Spleen (tissue), 11 donors: ENCODE measurements at regions not wholly inside any gene's neighbourhood (a gene's known extent, or its start where the extent isn't known, plus 50 kb on each side); places are given as distances from the start of the nearest gene placed in this dataset.

ENCODE experiments used
- DNase-seq: peaks from one replicate; pipeline ENCODE4 v3.0.0-alpha.2; 2020
- H3K27ac ChIP-seq, 8 donors: fragments of 200-600 bp; sonication (generic) in 7 of 8; 1 replicate in 4 of 8; 2 replicates in 4 of 8; pipeline versions ENCODE4 v1.5.0 to v1.8.0; 2016 to 2021; ENCODE audit warnings: inconsistent platforms in 4 of 8, mild to moderate bottlenecking in 4 of 8, moderate library complexity in 1 of 8
- H3K27me3 ChIP-seq, 7 donors: fragments of 200-600 bp; sonication (generic) in 6 of 7; replicated peaks in 1 of 7; 1 replicate in 4 of 7; 2 replicates in 3 of 7; pipeline versions ENCODE4 v1.5.0 to v1.8.0; 2016 to 2021; ENCODE audit warnings: inconsistent platforms in 3 of 7, mild to moderate bottlenecking in 1 of 7
- H3K36me3 ChIP-seq, 6 donors: fragments of 200-600 bp; sonication (generic) in 5 of 6; 1 replicate in 4 of 6; 2 replicates in 2 of 6; pipeline versions ENCODE4 v1.5.0 to v1.8.0; 2016 to 2021; ENCODE audit warnings: inconsistent platforms in 2 of 6
- H3K4me1 ChIP-seq, 6 donors: fragments of 200-600 bp; sonication (generic) in 5 of 6; 1 replicate in 3 of 6; 2 replicates in 3 of 6; pipeline versions ENCODE4 v1.5.0 to v1.8.0; 2016 to 2021; ENCODE audit warnings: inconsistent platforms in 3 of 6
- H3K4me3 ChIP-seq, 8 donors: fragments of 200-600 bp; sonication (generic) in 7 of 8; 1 replicate in 4 of 8; 2 replicates in 4 of 8; pipeline versions ENCODE4 v1.5.0 to v1.8.0; 2016 to 2021; ENCODE audit warnings: inconsistent platforms in 4 of 8, mild to moderate bottlenecking in 4 of 8, moderate library complexity in 2 of 8
- H3K9me3 ChIP-seq, 8 donors: fragments of 200-600 bp; sonication (generic) in 7 of 8; 1 replicate in 4 of 8; 2 replicates in 4 of 8; pipeline versions ENCODE4 v1.5.0 to v1.8.0; 2016 to 2021; ENCODE audit warnings: inconsistent platforms in 4 of 8
- CTCF ChIP-seq, 11 experiments: fragments of 200-600 bp in 7 of 11; fragments of 450-650 bp in 4 of 11; sonication (generic) in 4 of 11; IDR thresholded peaks in 8 of 11; conservative IDR thresholded peaks in 3 of 11; 1 replicate in 7 of 11; 2 replicates in 4 of 11; pipeline versions ENCODE4 v1.4.0 to v1.8.0; 2016 to 2021; ENCODE audit warnings: antibody characterized with exemption in 11 of 11, inconsistent platforms in 4 of 11, mild to moderate bottlenecking in 1 of 11
- POLR2A ChIP-seq, 3 donors: fragments of 450-650 bp; IDR thresholded peaks; one replicate each; pipeline ENCODE4 v1.5.1; 2017; ENCODE audit warnings: antibody characterized with exemption in 3 of 3, mild to moderate bottlenecking in 1 of 3
- POLR2AphosphoS5 ChIP-seq, 3 donors: sonication (generic); formaldehyde crosslinking; IDR thresholded peaks; one replicate each; pipeline ENCODE4 v1.5.1; 2017; ENCODE audit warnings: antibody characterized with exemption in 3 of 3
- WGBS, 5 donors: extraction: QIAGEN DNeasy Blood & Tissue Kit in 3 of 5; methylation state at CpG; one replicate each; pipeline versions ENCODE4 v1.1.5 to v1.1.7; 2013 to 2018; 5-methylcytosine and 5-hydroxymethylcytosine counted together
- intact Hi-C: fragments of 100-400 bp; cut with DNase I; formaldehyde crosslinking; loops from one replicate; pipeline ENCODE4 v1.15.0; 2023; ENCODE audit warnings: low total_unique reads
- donor health status: healthy with polysubstance abuse.
- donor health status: DM: no; HTN: no; CAD: no; lungs with moderate emphysema.
- donor health status: DM: no; HTN: no; CAD: no.
- donor health status: Bipolar disorder and iron deficiency.
- donor health status: healthy.
- donor health status: DM: no; HTN: no; CAD: no.
- donor health status: DM: yes; HTN: yes; CAD: no.

- no peaks in the 10 kb centered on the region for H3K36me3 ChIP-seq
- DNase-seq = no peak
- H3K27ac ChIP-seq = no peak overlapping the region
- no peak for TF ChIP-seq CTCF (IDR thresholded peaks at IDR 0.05 in 8 of 11, conservative IDR thresholded peaks at IDR 0.05 in 3 of 11)
- TF ChIP-seq POLR2AphosphoS5 (IDR thresholded peaks at IDR 0.05) = no peak
- TF ChIP-seq POLR2A (IDR thresholded peaks at IDR 0.05) = no peak
- H3K9me3 ChIP-seq = no peaks in the 10 kb centered on the region
- no peak overlapping the region for H3K4me3 ChIP-seq
- intact Hi-C loops = no loop called here
- 69 to 82% (median 79%) methylated on average over 5 of the region's 5 CpGs for WGBS, 5 donors
- H3K4me1 ChIP-seq = no peaks in the 10 kb centered on the region
- H3K27me3 ChIP-seq = no peaks in the 10 kb centered on the region
These were observed 113.2 kb downstream of the PALM2AKAP2 start for GRCh38 chr9:109893241-109893640.

DNA sequence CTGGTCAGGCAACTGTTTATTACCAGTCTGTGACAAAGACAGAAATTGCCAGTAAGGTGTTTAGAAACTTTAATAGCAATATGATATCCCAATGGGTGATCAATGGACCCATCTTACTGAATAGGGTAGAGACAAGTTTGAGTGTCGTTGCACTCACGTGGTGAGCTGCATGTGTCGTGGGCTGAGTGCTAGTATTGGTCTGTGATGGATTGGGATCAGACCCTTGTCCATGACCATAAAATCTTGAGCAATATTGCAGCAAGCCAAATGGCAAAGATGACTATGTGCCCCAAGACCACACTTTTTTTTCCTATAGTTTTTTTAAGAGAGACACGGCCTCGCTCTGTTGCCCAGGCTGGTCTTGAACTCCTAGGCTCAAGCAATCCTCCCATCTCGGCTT is 114.5 kb downstream of the PALM2AKAP2 start:
- Histone ChIP-seq H3K4me3 (no peak overlapping the region), H3K27ac (no peak overlapping the region), H3K4me1 (no peaks in the 10 kb centered on the region), H3K36me3 (no peaks in the 10 kb centered on the region), H3K9me3 (no peaks in the 10 kb centered on the region), H3K27me3 (no peaks in the 10 kb centered on the region)
- WGBS, 5 donors = 87 to 97% (median 95%) methylated on average over 6 of the region's 6 CpGs
- TF ChIP-seq POLR2AphosphoS5 (IDR thresholded peaks at IDR 0.05) = no peak
- TF ChIP-seq POLR2A (IDR thresholded peaks at IDR 0.05) = no peak
- TF ChIP-seq CTCF (IDR thresholded peaks at IDR 0.05 in 8 of 11, conservative IDR thresholded peaks at IDR 0.05 in 3 of 11) = no peak
- intact Hi-C loops = no loop called here
- no peak for DNase-seq

GRCh38 chr9:109894921-109895758 is 115.1 kb downstream of the PALM2AKAP2 start:
- Histone ChIP-seq H3K36me3 (no peaks in the 10 kb centered on the region), H3K4me3 (no peak overlapping the region), H3K27ac (no peak overlapping the region), H3K9me3 (no peaks in the 10 kb centered on the region), H3K4me1 (no peaks in the 10 kb centered on the region), H3K27me3 (no peaks in the 10 kb centered on the region)
- DNase-seq = no peak
- whole genome bisulfite sequencing, 5 donors = 51 to 63% (median 53%) methylated on average over 6 of the region's 6 CpGs
- intact Hi-C loops = no loop called here
- no peak for TF ChIP-seq POLR2AphosphoS5 (IDR thresholded peaks at IDR 0.05)
- no peak for TF ChIP-seq POLR2A (IDR thresholded peaks at IDR 0.05)
- no peak for TF ChIP-seq CTCF (IDR thresholded peaks at IDR 0.05 in 8 of 11, conservative IDR thresholded peaks at IDR 0.05 in 3 of 11)

GRCh38 chr9:109901201-109901600 is 121.2 kb downstream of the PALM2AKAP2 start:
- intact Hi-C loops = loop anchor here (5.0 kb wide), 2 partner anchors 151 to 251 kb away; no protein-coding TSS in a partner anchor

More at GRCh38 chr9:109901201-109901600, 121.2 kb downstream of the PALM2AKAP2 start:
- no peak for DNase-seq
- Histone ChIP-seq H3K27me3 (no peaks in the 10 kb centered on the region), H3K27ac (no peak overlapping the region), H3K36me3 (no peaks in the 10 kb centered on the region), H3K9me3 (no peaks in the 10 kb centered on the region), H3K4me1 (peaks cover 3 to 22% (median 8%) of the 10 kb centered on the region in 6 donors), H3K4me3 (no peak overlapping the region)
- WGBS, 5 donors = 85 to 91% (median 88%) methylated on average over 3 of the region's 3 CpGs
- TF ChIP-seq POLR2AphosphoS5 (IDR thresholded peaks at IDR 0.05) = no peak
